ENCODE measurements at regions not wholly inside any gene's neighbourhood (a gene's known extent, or its start where the extent isn't known, plus 50 kb on each side); places are given as distances from the start of the nearest gene placed in this dataset.

- no peak for TF ChIP-seq CTCF (IDR thresholded peaks at IDR 0.05)
- TF ChIP-seq EZH2 (IDR thresholded peaks at IDR 0.05), result no peak
Measured at GRCh38 chr6:155881826-155882526, 426.3 kb upstream of the NOX3 start.

Measured in neural progenitor cell (in vitro differentiated cells).